HL-60 (cell line): ENCODE measurements at regions not wholly inside any gene's neighbourhood (a gene's known extent, or its start where the extent isn't known, plus 50 kb on each side); places are given as distances from the start of the nearest gene placed in this dataset.

Source experiments
- DNase-seq, 2 experiments: peaks; one replicate each; pipeline ENCODE4 v3.0.0-alpha.2; 2010 to 2020; ENCODE audit warnings: low read depth in 1 of 2, low spot score in 1 of 2
- H3K27ac ChIP-seq: fragments of 250-450 bp; sonication (Bioruptor Pico); replicated peaks from 2 replicates; pipeline ENCODE4 v1.5.1; 2020; ENCODE audit warnings: mild to moderate bottlenecking, moderate library complexity
- H3K27me3 ChIP-seq: fragments of 250-450 bp; sonication (Bioruptor Pico); 2 replicates; pipeline ENCODE4 v1.5.1; 2021; ENCODE audit warnings: mild to moderate bottlenecking, moderate library complexity; ENCODE audit not compliant: insufficient read depth, poor library complexity, severe bottlenecking
- H3K4me3 ChIP-seq: replicated peaks from 2 replicates; pipeline ENCODE4 v1.5.1; 2011; ENCODE audit warnings: mild to moderate bottlenecking, control low read depth, low read length; ENCODE audit not compliant: insufficient read depth
- GABPA ChIP-seq: IDR thresholded peaks from 2 replicates; pipeline ENCODE4 v1.6.1; 2012; ENCODE audit warnings: low read depth
- POLR2AphosphoS5 ChIP-seq: IDR thresholded peaks from 2 replicates; pipeline ENCODE4 v1.6.1; 2012; ENCODE audit warnings: low read depth
- REST ChIP-seq: IDR thresholded peaks from 2 replicates; pipeline ENCODE4 v1.6.1; 2012; ENCODE audit warnings: low read depth; ENCODE audit not compliant: insufficient replicate concordance
- SPI1 ChIP-seq: IDR thresholded peaks from 2 replicates; pipeline ENCODE4 v1.6.1; 2012; ENCODE audit warnings: low read depth, mild to moderate bottlenecking, borderline replicate concordance
- TF ChIP-seq, protein P1 (sequence below): IDR thresholded peaks from one replicate; pipeline ENCODE4 v1.5.1; 2011; ENCODE audit warnings: low read length, control low read depth, inconsistent platforms; ENCODE audit not compliant: insufficient read depth

- no peak for TF ChIP-seq SPI1
- no peak for TF ChIP-seq GABPA
- TF ChIP-seq, protein P1, sequence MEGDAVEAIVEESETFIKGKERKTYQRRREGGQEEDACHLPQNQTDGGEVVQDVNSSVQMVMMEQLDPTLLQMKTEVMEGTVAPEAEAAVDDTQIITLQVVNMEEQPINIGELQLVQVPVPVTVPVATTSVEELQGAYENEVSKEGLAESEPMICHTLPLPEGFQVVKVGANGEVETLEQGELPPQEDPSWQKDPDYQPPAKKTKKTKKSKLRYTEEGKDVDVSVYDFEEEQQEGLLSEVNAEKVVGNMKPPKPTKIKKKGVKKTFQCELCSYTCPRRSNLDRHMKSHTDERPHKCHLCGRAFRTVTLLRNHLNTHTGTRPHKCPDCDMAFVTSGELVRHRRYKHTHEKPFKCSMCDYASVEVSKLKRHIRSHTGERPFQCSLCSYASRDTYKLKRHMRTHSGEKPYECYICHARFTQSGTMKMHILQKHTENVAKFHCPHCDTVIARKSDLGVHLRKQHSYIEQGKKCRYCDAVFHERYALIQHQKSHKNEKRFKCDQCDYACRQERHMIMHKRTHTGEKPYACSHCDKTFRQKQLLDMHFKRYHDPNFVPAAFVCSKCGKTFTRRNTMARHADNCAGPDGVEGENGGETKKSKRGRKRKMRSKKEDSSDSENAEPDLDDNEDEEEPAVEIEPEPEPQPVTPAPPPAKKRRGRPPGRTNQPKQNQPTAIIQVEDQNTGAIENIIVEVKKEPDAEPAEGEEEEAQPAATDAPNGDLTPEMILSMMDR, result no peak
- TF ChIP-seq REST, result no peak
- TF ChIP-seq POLR2AphosphoS5, result no peak
- no peak for DNase-seq
- H3K27me3 ChIP-seq, result peaks cover 4% of the 10 kb centered on the region
- H3K4me3 ChIP-seq, result no peak overlapping the region
- no peak overlapping the region for H3K27ac ChIP-seq
Measured at GRCh38 chrX:49746306-49746705, 50.5 kb upstream of the PAGE1 start.
